ENCODE measurements at regions not wholly inside any gene's neighbourhood (a gene's known extent, or its start where the extent isn't known, plus 50 kb on each side); places are given as distances from the start of the nearest gene placed in this dataset.

DNA sequence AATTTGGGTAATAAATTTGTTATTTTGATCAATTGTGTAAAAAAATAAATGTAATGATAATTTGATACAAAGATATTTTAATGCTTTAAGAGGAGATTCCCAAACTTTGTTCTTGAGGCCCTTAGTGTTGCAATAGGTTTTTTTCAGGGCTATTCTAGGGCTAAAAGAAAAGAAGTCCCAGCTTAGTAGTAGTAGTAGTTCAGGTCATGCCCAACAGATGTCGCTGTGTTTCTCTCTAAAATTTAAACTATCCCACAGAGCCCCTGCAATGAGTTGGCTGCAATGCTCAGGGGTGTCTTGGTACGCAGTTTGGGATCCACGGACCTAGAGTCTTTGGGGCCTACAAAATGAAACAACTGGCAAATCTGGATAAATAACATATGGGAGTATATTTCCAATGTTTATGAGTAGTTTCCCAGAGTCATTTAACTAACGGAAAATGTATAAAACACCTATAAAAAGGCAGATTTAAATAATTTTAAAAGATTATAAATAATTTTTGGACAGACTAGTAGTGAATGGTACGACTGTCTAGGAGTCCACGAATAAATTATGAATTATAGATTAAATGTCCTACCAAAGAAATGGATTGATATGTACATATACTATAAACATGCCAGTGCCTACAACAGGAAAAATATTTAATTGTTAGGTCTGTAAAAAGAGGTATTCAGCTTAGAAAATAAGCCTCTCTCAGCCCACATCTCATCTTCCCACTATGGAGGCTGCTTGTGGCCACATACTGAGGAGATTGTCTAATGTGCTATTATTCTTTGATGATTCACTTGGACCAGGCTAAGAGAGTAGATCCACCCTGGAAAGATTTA is 228.5 kb upstream of the PMFBP1 start:
- peak; percentile 45 to 73 for DNase-seq

DNA sequence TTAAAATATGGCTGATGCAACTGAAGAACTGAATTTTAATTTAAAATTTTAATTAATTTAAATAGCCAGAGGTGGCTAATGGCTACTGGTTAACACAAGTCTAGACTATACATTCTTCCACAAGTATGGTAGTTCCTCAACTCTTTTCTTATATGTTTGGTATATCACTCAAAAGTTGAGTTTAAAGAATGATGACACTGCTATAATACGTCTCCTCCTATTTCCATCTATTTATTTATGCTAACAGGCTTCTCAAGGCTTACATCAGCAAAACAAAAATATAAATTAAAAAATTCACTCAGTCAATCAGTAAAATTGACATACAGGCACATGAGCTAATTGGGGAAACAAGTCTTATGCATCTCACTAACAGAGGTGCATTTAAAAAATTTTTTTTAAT is 227.9 kb upstream of the PMFBP1 start:
- no peak for DNase-seq

DNA sequence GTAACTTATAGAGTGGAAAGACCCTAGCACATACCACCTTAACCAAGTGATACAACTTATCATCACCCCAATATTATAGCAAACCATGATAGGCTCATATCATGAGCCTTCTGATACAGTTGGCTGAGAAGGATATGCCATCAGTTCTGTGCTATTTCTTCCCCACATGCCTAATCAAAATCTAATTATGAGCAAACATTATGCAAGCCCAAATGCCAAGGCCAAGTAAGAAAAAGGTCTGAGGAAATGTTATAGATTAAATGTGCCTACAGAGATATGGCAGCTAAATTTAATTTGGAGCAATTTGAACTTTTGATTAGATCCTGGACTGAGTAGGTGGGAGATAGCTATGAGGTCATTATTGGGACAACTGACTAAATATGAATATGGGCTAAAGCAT is 225.9 kb upstream of the PMFBP1 start:
- DNase-seq, result no peak

DNA sequence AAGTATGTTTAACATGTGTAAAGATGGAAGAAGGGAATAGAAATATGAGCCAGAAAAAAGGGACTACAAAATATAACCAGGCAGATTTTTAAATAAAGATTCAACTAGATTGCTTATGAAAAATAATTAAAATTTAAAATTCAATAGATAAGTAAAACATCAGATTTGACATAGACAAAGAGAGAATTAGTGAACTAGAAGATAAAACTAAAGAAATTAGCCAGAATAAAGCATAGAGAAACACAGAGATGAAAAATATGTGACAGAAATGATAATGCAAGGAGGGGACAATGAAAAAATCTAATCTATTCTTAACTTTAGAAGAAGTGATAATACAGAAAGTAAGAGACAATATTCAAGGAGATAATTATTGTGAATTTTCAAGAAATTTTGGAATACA is 222.6 kb upstream of the PMFBP1 start:
- DNase-seq, result no peak

DNA sequence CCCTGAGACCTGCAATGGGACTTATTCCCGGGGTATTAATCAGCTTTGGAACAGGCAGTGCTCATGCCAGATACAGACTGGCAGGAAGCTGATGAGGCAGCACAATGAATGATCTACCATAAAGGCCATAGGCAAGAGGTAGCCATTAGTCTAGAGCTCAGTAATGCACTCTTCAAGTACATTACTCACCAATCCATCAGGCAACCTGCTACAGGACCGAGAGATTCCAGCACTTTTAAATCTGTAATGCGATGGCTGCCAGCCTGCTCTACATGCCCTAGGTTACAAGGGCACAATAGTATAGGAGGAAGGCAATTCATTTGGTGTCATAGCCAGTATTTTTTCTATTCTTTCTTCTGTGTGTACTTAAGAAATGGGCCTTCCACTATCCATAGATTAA is 217.8 kb upstream of the PMFBP1 start:
- DNase-seq, result no peak

DNA sequence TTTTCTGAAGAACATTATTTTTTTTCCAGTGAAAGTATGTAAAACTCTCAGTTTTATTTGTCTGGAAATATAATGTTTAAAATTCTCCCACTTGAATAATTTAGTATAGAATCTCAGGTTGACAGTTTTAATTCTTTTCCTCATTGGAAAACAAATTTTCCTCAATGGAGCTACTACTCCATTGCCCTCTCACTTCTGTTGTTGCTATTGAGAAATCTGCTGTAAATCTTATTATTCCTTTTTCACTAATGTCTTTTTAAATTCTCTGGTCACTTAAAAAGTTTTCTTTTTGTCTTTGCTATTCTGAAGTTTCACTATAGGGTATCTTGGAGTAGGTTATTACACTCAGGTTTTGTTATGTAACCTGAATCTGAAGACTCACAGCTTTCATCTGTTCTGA is 216.1 kb upstream of the PMFBP1 start:
- DNase-seq, result no peak

DNA sequence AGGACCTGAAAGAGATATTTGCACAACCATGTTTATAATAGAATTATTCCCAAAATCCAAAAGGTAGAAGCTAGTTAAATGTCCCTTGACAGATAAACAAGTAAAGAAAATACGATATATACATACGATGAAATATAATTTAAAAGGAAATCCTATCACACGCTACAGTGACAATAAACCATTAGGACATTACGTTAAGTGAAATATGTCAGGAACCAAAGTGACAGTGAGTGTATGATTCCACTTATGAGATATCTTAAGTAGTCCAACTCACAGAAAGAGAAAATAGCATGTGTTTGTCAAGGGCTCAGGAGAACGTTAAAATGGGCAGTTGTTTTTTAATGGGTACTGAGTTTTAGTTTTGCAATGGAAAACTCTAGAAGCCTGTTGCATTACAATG is 212.7 kb upstream of the PMFBP1 start:
- DNase-seq, result no peak

DNA sequence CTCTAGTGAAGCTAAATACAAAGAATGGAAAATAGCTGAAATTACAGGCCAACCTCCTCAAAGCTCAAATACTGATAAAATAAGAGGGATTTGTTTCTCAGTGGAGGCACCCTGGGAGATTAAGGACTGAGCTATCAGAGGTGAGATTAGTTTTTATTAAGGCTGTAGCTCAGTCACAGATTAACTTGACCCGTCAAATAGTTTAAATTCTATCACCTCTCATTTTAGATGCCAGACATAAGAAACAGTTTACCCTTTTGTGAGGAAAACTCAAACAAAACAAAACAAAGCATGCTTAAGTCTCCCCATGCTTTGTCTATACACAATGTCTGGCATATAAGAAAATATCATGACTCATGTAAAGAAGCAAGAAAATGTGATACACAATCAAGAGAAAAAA is 208.3 kb upstream of the PMFBP1 start:
- no peak for DNase-seq

DNA sequence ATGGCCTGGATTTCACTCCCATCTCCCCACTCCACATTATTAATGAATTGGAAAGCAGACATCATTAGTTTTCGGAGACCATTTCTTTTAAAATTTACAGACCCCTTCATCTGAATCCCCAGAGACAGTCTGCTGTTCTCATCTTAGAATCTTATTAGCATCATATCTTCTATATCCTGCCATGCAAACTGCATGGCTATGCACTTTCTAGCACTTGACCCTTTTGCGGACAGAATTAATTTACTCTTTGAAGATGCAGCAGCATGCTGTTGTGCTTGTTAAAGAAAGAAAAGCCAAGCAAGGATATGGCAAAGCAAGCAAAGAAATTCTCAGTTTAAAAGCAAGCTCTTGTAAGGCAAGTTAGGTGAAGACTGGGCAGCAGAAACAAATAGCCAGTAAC is 201.2 kb upstream of the PMFBP1 start:
- DNase-seq, result no peak

DNA sequence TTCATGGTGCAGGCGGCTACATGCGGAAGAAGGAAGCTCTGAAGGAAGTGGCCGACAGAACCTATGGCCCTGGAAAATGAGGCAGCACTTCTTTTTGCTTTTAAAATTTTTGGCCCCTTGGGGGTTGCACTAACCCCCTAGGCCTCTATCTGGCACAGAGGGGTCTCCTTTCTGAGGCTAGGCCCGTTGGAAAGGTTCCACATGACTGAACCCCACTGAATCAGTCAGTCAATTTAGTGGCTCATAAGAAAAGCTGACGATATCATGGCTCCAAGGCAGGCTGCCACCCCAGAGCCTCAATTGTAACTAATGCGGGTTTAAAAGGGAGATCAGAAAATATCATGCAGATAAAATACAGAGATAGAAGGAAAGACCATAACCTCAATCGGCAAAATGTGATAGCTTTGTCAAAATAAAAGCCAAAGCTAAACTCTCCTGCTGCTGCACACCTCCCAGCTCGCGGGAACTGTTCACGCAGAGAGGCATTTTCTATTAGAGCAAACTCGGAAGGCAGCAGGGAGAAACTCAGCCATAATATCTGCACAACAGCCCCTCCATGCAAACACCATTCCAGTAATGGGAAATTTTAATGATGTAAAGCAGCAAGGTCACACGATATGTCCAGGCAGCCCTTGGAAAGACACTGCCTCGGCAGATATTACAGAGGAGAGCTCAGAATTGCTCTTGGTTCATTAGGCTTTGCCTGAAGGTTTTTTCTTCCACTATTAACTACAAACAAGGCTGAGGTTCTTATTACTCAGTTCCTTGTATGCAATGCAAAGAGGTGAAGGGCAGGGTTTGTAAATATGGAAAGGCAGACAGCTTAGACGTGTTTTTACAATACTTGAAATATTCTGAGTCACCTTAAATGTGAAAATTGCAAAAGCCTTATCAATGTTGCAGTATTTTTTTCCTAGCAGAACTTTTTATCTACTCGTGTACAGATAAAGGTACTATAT is 200.4 kb upstream of the PMFBP1 start:
- DNase-seq, result no peak

DNA sequence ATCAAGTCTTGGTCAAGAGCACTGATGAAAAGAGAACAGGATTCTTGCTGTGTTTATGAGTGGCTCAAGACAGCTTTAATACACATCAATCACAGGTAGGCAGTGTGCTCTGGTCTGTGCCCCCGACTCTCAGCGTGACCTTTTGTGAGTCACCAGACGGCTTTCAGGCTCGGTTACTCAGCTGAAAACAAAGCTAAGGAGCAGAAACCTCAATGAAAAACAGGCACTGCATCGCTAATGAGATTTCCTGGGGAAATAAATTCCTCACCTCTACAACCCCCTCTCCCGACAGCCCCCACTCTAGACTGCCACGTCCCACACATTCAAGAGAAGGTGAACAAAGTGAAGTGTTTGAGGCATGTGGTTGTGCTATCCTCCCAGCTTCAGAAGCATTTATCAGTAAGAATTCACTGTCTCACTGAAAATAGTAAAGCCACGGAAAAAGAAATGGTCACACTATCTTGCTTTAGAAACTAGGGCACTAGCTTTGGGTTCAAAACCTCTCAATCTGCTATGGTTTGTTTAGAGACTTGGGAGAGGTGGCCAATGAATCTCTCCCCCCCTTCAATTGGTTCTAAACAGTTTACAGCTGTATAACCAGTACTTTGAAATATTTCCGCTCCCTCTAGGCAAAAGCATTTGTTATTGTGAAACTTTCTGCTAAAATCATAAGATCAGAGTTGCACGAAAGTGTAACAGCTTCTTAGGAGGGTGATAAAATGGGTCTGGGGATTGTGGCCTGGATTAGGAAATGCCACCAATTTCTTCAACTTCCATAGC is 199.5 kb upstream of the PMFBP1 start:
- DNase-seq, result no peak

DNA sequence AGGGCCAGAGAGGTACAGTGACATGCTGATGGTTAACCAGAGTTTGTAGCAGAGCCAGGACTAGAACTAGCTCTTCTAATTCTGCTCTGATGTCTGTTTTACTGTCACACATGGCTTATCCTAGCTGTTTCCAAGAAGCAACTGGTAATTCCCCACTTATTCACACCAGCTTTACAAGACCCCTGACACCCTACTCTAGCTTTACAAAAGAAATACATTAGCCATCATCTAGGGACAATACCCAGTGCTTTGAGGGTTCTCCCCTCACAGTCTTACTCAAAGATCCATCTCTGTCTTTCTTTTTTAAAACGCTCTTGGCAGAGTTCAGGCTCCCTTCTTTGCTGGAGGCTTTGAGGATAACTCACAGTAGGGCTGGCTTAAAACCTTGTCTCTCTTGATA is 197.3 kb upstream of the PMFBP1 start:
- no peak for DNase-seq

DNA sequence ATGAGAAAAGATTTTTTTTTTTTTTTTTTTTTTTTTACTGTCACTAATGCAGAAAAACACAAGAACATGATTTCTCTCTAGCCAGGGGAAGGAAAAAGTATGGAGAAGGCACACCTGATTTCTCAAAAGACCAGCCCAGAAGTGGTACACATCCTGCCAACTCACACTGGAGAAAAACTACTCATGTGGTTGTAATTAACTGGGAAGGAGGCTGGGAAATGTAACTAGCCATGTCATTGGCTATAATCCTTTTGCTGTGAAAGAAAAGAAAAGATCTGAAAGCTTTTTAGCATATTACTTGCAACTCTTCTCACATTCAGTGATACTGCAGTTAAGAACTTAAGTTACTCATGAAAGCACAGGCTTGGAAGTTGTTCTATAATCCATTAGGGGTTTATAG is 195.9 kb upstream of the PMFBP1 start:
- no peak for DNase-seq

DNA sequence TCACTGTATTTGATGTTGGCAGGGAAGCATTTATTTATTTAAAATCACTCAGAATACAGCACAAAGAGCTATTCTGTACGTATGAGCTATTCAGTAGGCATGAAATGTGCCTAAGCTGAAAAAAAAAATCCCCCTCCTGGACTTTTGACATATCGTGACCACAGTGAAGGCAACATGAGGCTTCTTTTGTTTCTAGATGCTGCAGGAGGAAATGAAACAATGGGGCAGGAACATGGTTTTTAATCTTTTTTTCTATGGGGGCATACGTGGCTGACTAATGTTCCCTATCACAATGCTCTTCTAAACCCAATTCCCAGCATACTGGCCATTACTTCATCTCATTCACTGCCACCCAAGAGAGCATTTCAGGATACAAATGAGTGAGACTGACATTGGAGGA is 191.0 kb upstream of the PMFBP1 start:
- no peak for DNase-seq

DNA sequence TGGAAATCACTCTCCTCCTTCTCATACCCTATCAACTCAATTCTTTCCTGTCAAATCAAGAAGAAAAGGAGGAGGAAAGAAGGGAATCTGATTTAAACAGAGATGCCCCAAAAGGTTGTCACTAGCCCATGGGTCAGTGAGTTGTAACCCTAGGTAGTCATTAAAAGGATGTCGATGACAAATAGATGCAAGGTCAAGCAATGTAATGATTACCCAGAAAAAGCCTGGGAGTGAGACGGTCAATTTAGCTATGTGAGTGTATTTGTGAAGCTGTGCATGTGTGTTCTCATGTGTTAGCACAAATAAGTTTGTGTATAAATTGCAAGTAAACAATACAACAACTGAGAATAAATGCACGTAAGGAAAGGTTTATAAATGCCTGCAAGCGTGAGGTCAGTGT is 190.5 kb upstream of the PMFBP1 start:
- no peak for DNase-seq

DNA sequence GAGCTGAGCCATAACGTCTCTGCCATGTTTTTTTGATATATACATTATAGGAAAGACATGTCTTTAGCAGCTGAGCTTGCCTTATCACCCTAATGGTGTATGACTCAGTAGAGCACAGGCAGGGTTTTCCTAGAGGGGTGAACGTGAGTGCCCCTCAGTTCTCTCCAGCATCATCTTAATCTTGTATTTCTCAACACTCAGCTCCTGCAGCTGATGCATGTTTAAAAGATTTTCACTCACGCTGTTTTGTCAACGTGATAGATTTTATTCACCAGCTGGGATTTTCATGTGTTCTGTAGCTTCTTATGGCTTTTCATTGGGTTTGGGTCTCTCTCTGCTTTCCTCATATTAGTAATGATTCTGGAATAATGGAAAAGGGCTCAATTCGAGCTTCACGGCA is 186.0 kb upstream of the PMFBP1 start:
- no peak for DNase-seq

DNA sequence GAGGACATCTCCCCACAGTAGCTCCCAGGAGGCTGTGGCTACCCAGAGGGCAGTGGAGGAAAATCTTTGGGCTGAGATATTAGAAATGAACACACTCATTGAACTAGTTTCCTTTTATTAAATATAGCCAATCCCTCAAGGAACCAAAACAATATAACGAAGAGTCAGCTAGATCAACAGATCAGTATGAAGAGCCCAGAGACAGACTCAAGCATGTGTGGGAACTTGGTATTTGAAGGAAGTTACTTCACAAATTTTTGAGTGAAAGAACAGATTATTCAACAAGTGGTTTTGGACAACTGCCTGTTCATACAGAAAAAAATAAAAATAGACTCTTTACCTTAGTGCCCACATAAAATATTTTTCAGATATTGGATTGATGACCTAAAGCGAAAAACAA is 183.6 kb upstream of the PMFBP1 start:
- no peak for DNase-seq

DNA sequence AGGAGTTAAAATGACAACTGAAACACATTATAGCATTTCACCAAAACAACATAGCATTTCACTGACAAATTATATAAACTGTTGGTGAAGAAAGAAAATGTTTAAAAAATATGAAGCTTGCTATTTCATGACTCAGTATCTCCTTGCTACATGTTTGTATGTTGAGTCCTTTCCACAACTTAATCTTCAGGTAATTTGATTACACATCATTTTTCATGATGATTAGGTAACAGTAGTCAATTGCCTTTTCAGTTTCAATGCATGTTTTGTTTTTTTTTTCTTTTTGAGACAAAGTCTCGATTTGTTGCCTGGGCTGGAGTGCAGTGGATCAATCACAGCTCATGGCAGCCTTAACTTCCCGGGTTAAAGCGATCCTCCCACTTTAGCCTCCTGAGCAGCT is 177.8 kb upstream of the PMFBP1 start:
- DNase-seq, result no peak

DNA sequence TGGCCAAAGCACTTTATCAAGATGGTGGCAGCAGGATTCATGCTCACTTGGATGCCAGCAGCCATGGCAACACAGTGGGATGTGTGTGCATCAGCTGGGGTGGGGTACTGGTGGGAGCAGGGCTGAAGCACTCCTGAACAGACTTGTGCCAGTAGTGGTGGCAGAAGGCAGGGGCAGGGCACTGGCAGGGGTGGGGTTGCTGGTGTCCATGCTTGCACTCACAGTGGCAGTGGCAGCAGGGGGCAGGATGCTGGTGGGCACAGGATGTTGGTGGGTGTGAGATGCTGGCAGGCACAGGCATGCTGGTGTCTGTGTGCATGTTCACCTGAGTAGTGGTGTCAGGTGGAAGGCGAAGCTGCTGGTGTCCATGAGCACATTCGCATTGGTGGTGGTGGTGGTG is 161.0 kb upstream of the PMFBP1 start:
- no peak for DNase-seq

DNA sequence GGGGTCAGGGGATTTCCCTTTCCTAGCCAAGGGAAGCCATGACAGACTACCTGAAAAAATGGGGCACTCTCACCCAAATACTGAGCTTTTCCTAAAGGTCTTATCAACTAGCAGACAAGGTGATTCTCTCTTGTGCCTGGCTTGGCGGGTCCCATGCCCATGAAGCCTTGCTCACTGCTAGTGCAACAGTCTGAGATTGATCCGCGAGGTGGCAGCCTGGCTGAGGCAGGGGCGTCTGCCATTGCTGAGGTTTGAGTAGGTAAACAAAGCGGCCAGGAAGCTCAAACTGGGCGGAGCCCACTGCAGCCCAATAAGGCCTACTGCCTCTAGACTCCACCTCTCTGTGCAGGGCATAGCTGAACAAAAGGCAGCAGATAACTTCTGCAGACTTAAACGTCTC is 152.6 kb upstream of the PMFBP1 start:
- no peak for DNase-seq

DNA sequence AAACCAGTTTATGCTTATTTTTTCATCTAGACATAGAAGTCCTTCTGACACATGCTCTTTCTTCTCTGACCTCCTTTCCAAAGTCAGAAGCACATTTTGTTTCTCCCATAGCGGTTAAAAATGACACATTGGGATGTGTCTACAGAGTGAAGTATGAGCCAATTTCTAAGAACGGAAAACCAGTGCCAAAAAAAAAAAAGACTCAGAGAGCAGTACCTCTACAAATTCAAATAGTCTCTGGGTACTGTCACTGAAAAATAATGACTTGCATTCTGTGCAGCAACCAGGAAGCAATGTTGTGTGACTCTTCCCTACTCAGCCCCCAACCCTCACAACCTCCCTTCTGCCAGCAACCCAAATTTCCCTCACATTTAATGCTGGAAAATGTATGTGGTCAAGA is 145.5 kb upstream of the PMFBP1 start:
- no peak for DNase-seq

DNA sequence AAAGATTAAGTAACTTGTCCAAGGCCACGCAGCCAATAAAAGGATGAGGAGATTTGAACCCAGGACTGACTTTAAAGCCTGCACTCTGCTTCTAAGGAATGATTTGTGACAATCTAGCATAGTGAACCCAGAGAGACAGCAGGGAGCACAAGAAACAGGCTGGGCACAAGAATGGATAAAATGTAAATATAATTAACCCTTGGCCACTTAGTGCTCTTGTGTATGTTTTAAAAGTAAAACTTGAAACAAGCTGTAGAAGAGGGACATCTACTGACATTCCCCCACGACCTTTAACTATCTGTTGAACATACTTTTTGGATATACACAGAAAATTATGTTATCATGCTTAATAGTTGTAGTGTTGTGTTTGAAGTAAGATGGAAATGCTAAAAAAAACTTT is 141.9 kb upstream of the PMFBP1 start:
- no peak for DNase-seq

DNA sequence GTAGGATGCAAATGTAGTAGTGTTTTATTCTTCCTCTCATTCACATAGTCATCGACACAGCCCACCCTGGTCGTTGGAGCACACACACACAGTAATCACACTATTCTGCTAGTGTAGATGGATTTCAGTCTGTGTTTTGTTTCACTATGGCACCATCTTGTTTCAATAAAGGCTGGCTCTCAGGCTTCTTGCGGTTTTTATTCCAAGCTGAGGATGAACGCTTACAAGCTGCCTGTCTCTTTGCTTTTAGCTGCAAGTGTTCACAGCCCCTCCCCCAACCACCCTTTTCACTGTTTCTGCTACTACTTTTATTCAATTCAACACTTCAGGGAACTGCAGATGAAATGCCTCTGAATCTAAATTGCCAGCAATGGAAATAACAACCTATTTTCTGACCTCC is 140.9 kb upstream of the PMFBP1 start:
- no peak for DNase-seq

DNA sequence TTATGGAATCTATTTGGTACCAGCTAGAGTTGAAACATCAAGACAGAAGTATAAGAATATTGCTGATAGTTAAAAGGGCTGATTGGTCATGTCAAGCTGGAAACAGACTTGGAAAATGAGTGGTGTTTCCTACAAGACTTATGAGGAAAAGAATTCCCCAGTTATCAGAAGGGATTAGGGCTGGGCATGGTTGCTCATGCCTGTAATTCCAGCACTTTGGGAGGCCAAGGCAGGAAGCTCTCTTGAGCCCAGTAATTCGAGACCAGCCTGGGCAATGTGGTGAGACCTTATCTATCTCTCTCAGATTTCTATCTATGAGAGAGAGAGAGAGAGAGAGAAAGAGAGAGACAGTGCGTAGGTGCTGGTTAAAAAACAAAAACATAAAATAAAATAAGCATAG is 139.5 kb upstream of the PMFBP1 start:
- DNase-seq, result no peak

All from NCI-H524 (cell line).